ENCODE measurements at regions not wholly inside any gene's neighbourhood (a gene's known extent, or its start where the extent isn't known, plus 50 kb on each side); places are given as distances from the start of the nearest gene placed in this dataset.

DNA sequence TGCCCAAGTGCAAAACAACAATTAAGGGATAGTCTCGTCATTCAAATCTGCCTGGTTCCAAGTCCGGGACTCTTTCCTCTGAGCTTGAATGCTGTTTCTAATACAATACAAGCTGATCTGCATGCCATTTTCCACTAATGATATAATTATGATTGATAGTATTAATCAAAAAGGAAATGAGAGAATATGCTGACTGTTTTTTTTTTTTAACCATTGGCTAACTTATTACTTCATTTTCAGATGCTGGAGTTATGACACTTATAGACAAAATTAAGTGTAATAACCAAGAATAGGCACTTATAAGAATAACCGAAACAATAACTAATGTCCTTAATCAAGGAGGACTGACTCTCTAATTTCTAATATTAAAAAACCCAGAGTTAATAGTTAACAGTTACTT, 343.6 kb downstream of the LPIN1 start:
- no peak for DNase-seq

DNA sequence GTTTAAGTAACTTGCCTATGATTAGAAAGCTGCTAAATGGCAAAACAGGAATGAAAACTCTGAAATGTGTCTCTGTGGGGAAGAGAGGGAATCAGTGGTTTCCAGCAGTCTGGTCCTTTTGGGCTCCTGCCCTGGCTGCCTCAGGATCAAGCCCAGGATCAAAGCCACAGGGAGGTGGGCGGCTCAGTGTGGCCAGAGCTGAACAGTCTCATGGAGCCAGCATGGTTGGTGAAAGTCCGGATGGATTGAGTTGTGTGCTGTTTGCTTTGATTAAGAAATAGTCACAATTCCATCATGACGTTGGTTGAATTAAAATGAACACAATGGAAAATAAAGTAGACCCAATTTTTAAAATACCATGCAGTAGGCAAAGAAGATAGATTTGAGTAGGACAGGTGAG, 344.2 kb downstream of the LPIN1 start:
- no peak for DNase-seq

DNA sequence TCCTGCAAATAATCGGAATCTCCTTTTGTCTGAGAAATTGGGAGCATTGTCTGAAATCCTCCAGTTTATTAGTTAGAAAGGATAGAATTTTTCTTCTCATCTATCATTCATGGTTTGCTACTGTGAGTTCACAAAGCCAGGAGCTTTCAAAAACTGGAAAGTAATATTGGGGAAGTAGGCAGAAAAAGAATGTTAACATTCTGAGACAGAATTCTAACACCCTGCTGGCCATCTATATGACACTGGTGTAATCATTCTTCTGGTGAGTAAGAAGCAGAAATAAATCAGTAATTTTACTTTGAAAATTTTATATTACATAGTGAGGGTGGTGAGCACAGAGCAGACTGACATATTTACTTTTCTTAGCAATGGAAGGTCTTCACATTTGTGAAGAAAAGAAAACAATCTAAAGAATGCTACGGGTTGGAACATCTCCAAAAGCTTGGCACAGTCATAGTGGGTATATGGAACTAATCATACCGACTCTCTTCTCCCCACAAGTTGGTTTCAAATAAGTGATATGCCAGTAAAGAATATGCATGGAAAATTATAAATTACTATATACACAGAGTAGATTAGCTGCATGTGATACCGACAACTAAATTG, 344.9 kb downstream of the LPIN1 start:
- DNase-seq = no peak

DNA sequence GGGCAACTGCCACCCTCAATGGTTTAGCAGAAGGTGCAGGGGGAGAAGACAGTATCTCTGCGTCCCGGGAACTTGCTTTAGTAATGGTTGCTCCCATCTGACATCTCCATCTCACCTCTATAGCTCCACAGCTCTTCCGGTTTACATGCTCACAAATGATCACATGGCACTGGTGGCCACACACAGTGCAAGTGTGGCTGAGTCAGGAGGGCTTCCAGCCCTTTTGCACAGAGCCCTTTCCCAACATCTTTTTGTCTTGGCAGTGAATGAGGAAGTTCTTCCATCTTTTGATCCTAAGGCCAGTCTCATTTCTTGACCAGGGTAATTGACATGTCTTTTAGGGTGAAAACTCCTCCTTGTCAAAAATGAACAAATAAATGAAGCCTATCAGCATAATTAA, 347.7 kb downstream of the LPIN1 start:
- DNase-seq = no peak

DNA sequence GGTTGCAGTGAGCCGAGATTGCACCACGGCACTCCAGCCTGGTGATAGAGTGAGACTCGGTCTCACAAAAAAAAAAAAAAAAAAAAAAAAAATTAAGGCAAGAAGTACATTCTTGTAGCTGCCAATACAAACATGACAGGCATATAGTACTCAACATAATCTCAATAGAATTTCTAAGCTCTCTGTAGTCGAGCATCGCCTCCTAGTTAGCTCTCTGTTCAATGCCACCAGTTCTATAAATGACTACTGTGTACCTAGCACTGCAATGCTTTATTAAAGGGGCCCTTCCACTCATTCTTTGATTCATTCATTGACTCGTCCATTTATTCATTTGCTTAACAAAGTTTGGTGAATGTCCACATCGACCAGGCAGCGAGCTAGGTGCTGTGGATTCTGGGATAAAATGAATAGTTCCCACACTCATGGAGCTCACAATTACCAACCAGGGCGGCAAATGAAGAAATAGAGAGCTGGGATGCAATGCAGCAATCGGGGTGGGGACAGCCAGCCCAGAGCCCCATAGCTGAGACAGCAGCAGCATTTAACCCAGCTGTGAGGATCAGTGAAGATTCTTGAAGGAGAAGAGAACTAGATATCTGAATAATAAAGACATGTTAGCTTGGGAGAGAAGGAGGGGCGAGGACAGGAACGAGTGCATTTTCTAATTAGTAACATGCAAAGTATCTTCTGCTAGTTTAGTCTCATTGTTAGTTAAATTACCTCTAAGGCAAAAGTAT, 349.8 kb downstream of the LPIN1 start:
- no peak for DNase-seq

DNA sequence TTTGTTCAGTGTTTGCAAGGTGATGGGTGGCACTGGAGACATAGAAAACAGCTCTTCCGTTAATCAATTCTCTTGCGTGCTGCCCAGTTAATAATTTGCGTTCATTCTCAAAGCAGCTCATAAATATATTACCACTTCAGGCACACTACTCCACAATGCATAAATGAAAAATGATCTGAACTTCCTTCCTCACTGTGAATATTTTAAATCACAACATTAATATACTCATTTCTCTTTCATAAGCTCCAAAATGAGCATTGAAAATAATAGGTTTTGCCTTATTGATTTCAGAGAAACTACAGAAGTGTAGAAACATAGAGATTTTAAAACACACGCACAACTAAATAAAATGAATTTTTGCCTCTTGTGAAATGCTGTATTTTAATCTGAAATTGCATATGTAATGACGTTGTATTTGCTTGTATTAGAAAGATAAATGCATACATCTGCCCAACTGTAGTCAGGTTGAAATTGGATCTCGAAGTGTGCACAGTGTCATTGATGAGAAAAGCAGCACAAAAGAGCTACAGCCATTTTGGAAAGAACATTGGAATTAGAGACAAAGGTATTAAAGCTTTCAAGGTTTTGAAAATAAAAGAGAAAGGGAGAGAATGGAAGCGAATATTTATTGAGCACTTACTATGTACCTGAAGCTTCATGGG, 350.5 kb downstream of the LPIN1 start:
- DNase-seq = no peak

DNA sequence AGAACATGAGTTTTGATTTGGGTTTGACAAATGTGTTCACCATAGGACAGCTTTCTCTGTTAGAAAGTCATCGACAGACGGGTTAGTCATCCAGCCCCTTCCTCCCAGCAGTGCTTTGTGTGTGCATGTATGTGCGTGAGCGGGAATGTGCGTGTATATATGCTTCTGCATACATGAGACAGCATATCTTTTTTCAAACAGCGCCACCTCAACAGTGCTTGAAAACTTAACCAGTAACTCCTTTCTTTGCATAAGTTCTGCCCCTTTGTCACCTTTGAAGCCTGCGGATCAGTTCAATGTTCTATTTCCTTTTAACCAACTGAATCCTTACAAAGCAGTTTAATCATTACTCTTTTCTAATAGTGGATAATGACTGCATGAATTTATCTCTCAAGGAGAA, 351.4 kb downstream of the LPIN1 start:
- no peak for DNase-seq

DNA sequence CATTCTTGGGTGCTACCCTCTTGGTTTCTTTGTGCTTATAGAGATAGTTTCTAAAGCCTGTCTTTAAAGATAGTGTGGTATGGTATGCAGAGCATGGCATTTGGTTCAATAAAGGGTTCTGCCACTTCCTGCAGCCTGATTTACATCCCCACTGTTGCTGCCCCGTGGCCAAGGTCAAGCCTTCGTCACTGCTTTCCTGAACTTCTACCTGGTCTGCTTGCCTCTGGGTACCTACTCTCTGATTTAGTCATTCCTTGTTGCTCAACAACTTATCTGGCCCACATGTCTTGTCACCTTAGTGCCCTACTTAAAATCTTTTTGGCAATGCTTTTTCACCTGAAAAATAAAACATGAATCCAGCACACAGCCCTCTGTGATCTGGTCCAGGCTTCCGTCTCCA, 352.9 kb downstream of the LPIN1 start:
- no peak for DNase-seq

DNA sequence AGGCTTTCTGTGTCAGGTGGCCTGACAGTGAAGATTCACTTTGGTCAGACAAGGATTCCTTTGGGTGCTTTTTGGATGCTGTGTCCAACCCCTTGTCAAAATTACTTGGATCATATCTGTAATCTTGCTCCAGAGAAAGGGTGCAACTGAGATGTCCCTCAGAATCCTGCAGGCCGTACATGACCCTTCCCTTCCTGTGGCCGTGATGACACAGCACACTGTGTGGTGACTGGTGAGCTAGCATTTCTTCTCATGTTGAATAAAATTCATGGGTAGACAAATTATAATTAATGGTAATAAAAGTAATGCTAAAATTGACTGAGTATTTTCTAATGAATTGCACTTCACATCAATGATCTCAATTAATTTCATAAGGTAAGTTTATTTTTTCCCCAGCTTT, 356.2 kb downstream of the LPIN1 start:
- no peak for DNase-seq

DNA sequence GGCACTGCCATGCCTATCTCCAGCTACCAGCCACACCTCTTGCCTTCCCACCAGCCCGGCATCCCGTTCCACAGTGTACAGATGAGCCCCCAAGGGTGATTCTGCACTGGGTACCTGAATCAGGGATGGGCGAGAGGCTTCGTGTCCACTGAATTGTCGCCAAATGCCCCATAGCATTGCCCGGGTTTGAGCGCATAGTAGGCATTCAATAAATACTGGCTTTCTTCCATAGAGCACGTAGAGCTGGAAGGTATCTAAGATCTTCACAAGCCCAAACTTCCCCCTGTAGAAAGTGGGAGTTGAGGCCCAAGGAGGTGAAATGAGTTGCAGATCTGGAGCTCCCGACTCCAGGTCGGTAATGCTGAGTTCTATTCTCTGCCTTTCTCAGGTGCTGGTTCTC, 358.7 kb downstream of the LPIN1 start:
- no peak for DNase-seq

DNA sequence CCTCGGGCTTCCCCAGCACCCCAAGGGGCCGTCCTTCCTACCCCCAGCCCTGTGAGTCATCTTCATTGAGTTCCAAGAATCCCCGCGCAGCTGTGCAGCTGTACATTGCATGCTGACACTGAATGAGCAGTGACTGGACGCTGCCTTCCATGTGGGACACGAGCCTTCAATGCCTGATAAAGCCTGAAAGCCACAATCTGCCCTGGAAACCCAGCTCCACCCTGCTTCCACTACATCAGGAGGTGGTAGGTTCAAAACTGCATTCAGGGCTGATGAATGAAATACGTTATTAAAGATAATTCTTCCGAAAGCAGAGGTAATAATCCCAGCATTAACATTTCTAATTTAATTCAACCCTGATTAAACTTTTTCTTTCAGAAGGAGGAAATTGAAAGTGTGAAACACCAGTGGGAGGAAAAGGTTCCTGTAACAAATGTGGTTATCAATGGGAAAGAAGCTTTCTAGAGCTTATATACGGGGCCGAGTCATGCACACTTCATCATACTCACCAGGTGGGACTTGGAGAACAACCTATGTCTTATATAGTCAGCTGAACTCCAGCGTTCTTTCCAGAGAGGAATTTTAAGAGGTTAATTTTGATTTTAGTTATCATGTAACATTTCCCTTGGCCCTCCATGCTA, 360.1 kb downstream of the LPIN1 start:
- DNase-seq = peak in 1 of 2 donors; percentile 15

DNA sequence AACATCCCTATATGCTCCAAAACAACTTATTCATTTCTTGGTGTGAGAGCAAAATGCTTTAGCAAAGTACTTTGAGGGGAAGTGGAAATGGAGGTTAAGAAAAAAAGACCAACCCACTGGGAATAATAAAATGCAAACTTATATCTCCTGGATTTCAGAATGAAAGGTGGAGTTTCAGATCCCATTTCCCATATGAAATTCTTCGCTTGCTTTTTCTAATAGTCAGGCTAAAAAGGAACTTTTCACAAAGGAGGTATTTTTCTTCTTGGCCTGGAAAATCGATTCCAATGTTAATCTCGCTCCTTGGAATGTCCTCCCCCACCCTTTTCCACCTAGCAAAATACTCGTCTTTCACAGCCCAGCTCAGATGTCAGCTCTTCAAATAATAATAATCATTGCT, 360.9 kb downstream of the LPIN1 start:
- no peak for DNase-seq

DNA sequence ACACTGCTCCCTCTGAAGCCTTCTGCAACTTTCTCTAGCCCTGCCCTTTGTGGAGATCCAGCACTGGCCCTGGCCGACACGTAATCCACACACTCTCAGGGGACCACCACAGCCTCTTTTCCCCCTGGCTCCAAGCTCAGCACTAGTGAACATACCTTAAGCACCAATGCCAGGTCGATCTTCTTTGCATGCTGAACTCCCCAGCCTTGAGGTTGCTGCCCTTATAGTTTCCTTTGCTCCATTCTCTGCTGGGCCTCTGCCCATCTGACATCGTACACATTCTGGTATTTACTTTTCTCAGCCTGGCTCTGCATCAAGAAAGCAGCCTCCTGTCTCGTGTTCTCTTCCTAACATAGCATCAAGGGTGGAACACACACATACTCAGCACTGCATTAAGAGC, 361.5 kb downstream of the LPIN1 start:
- DNase-seq = no peak

DNA sequence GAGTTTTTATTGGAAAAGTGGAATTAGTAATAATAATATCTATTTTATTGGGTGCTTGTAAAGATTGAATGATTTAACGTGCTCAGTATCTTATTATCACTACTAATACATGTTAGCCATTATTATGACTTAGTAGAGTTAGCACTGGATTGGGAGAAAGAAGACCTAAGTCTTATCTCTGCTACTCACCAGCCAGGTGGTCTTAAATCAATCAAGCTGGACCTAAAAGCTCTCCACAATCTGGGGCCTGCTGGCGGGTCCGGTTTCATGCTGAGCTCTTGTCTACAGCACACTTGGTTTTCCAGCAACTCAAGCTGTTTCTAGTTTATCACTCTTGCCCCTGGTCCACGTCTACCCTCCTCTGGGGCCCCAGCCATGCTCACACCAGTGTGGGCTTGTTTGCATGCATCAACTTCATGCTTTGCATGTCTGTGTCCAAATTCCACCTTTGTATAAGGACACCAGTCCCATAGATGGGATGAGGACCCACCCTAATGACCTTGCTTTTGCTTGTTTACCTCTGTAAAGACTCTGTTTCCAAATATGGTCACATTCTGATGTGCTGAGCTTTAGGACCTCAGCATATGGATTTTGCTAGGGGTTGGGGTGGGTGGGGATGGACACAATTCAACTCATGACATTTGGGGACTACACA, 363.1 kb downstream of the LPIN1 start:
- no peak for DNase-seq

DNA sequence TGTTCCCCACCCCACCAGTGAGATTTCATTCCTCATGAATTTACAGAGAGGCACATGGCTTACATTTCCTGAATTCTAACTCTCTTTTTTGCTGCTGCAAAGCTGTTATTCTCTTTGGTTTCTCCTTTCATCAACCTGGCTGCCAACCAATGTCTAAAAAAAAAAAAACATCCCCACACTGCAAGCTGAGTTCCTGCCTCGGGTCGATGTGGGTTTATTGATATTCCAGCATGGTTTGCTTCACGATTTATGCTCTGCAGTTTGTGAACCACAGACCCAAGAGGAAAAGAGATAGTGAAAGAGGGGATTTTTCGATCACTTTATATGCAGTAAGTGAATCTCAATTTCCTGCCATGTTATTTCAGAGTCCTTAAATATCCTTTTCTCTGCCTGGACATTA, 363.6 kb downstream of the LPIN1 start:
- no peak for DNase-seq

DNA sequence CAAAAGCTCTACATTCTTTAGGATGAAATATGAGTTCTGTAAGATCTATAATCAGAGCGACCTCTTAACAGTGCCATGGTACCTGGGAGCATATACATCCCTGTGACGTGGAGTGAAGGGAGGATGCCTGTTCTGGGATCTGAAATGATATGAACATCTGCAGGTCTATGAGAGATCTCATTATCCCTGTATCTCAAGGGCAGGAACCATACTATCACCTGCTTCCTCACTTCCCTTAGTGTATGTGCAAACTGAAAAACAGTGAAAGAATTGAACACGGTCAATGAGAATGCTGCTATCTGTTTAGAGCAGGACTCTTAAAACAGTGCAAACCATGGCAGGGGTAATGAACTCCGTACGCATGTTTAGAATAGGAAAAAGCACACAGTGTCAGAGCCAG, 364.0 kb downstream of the LPIN1 start:
- no peak for DNase-seq

DNA sequence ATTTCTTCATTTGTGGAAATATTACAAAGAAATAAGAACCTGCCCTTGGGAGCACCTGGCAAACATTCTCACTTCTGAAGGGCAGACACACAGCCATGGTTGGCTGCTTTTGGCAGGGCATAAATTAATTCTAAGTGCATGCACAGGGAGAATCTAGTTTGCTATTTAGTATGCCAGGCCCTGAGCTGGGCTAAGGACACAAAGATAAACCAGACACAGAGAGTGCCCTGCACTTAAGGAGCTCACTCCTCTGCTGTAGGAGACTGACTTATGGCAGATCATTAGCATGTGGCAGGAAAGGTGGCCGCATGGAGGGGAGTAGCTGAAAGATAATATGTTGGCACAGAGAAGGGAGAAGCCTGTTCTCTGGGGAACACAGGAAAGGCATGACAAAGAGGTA, 367.0 kb downstream of the LPIN1 start:
- no peak for DNase-seq

DNA sequence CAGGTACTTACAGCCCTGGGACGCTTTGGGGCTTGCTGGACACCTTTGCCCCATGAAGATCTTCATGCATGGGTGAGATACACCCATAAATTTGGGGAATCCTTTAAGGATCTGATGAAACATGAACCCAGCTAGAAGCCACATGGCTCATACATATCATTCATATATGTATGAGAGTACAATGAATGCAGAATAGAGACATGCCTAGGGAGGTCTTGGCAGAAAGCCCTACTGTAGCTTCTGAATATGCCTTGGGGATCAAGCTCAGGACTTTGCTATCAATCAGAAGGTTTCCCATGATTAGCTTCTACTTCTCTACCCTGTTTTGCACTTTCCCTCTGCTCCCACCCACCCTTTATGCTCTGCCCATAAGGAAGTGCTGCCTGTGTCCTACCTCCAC, 368.4 kb downstream of the LPIN1 start:
- no peak for DNase-seq

DNA sequence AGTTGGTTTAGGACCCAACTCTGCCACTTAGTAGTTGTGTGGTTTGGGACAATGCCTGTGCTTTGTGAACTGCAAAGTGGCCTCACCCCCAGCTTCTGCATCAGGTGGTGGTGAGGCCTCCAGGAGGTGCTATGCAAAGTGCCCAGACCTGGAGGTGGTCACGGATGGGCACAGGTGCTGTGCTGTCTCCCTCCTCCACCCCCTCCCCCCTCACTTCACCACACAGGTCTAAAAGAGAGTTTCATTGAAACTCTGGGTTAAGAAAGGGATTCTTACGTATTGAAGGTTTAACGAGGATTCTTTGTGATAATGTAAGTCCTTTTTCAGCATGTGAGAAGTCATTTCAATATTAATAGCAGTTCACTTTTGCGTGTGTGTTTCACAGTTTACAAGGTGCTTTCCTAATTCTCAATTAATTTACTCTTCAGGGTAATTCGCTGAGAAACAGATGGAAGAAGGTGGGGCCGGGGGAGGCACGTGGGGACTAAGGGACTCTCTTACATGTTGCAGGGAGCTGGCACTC, 369.9 kb downstream of the LPIN1 start:
- DNase-seq = no peak

DNA sequence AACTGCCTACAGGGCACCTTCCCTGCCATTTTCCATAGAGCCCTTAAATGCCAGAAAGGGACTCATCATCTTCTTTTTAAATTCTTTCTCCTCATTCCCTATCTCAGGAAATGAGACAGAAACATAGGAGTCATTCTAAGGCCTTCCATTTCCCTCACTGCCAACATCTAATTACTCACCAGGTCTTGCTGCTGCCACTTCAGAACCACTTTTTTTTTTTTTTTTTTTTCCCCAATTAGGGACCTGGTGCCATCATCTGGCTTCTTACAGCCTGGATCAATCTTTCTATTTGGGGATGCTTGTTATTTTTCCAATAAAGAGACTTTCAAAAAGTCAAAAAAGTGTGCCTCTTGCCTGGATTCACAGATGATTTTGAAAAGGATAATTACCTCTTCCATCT, 373.4 kb downstream of the LPIN1 start:
- DNase-seq = no peak

DNA sequence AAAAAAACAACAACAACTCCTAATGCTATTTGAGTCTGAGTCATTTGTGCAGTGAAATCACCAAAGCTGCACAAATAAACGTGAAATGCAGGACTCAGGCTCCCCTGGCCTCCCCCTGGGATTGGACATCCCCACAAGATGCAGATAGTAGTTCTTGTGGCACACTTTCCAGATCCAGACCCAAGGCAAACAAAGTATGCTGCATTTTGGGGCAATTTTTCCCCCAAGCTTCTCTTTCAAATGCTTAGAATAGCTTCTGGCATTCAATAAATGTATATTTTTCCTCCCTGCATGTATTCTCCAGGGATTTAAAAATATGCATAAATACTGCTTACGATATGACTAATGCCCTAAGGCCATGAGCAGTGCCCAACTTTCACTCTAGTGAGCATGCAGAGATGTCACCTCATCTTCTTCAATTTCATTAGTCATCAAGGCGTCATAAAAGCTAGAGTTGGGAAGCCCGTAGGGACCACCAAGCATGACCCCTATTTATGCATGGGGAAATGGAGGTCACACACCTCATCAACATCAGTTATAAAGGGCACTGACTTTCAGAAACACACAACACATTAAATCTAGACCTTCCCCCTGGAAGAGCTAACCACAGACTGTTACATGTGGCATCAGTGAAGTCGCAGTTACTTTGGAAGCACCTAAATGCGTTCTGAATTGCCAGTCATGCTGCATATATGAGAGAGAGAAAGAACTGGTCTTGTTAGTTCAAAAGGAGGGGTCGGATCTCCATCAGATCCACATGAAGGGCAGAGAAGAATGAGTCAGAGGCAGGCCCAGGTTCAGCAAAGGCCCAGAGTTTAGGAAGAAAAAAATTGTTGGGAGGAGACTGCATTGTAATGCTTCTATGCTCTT, 374.1 kb downstream of the LPIN1 start:
- no peak for DNase-seq

DNA sequence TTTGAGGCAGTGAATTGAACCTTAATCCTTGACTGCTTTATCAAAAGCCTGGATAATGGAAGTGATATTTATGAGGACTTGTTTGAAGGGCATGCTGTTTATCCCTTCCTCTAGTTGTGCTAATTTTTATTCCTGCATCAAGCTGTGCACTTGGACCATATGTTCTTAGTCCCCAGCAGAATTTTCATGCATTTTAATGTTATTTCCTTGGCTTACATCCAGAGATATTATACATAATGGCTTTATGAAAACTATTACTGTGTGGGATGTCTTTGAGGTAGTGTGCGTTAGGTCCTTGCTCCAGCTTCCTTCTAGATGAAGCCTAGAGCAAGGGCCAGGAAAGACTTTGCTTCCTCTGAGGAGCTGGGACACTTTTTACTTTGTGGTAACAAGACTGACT, 378.4 kb downstream of the LPIN1 start:
- DNase-seq = no peak
